Posterior cingulate gyrus (tissue), 11 donors: ENCODE measurements at regions not wholly inside any gene's neighbourhood (a gene's known extent, or its start where the extent isn't known, plus 50 kb on each side); places are given as distances from the start of the nearest gene placed in this dataset.
"Not testable (repeated sequence)": the region's sequence is repeated elsewhere in the genome, so short reads cannot be mapped to it uniquely, and the experiment has no call there.

ENCODE experiments used
- DNase-seq, 10 donors: peaks; one replicate each; pipeline versions ENCODE4 v3.0.0 to v3.0.0-alpha.2; 2020 to 2021; ENCODE audit warnings: mixed read lengths in 3 of 10
- intact Hi-C: fragments of 100-400 bp; cut with DNase I; formaldehyde crosslinking; loops from one replicate; pipeline ENCODE4 v1.15.1; 2023

DNA sequence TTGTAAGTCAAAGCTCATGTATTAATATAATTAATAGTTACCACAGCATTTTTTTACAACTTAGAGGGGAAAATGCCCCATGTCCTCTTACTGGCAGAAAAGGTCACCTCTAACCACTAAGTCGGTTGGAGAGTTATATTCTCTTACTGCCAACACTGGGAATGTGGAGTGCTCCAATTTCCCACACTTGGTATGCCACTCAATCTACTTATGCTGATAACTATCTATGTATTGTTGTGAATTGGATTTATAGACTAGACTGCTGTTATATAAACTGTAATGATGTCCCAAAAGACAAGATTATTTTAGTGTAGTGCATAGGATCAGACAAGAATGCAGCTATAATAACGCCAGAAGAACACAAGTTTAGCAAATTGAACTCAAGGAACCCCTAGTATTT is 2385.2 kb upstream of the C9orf72 start:
- DNase-seq, result no peak
- intact Hi-C loops, result no loop called here

DNA sequence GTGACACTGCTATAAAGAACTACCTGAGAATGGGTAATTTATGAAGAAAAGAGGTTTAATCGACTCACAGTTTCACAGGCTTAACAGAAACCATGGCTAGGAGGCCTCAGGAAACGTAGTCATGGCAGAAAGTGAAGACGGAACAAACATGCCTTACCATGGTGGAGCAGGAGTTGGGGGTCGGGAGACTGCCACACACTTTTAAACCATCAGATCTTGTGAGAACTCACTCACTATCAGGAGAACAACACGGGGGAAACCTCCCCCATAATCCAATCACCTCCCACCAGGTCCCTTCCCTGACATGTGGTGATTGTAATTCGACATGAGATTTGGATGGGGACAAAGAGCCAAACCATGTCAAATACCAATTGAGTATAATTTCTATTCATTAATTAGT is 2392.6 kb upstream of the C9orf72 start:
- DNase-seq, result no peak
- intact Hi-C loops, result no loop called here

DNA sequence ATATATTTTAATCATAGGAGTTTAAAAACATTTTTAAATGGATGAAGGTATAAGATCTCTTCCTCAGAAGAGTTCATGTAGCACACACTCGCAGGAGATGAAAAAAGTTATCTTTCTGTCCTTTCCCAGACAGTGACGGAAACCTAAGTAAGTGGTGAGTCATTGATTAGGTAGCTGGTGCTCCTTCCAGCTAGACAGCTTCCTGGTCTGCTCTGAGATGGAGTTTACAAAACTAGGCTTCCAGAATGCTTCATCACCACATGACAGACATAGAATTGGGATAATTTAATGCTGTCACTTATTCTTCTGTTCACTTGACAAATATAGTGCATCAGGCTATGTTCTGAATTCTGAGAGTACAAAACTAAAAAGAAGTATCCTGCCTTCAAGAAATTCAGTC is 2393.0 kb upstream of the C9orf72 start:
- DNase-seq, result no peak
- intact Hi-C loops, result no loop called here

DNA sequence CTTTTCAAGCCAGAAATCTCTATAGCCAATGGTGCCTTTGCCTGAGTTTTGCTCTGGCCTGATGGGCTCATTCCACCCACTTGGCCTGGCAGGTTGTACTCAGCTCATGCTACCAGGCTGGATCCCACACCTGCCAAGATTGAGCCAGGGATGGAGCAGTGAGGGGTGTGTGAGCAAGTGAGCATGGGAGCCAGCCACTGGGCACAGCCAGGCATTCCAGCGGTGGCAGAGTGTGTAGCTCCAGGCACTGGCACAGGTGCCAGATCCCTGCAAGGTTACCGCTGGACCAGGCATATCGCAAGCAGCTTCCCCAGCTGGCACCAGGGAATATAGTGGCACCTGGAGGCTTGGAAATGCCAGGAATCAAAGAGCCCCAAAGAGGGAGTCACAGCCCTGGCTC is 2395.6 kb upstream of the C9orf72 start:
- intact Hi-C loops, result no loop called here
- peak in 2 of 10 donors; percentile 53 for DNase-seq

DNA sequence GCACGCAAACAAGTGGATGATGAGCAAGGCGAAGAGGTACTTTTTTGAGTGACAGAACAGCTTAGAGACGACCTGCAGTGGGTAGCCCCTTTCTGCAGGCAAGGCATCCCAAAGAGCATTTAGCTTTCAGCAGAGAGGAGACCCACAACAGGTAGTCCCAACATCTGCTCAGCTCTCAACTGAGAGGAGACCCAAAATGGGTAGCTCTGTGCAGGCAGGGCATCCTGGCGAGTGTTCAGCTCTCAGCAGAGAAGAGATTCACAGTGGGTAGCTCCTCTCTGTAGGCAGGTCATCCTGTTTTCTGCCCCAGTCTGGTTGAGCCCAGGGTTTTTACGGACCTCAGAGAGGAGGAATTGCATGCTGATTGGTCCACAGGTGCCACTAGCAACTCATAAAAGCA is 2396.1 kb upstream of the C9orf72 start:
- intact Hi-C loops, result no loop called here
- DNase-seq, result peak in 1 of 10 donors; percentile 32

DNA sequence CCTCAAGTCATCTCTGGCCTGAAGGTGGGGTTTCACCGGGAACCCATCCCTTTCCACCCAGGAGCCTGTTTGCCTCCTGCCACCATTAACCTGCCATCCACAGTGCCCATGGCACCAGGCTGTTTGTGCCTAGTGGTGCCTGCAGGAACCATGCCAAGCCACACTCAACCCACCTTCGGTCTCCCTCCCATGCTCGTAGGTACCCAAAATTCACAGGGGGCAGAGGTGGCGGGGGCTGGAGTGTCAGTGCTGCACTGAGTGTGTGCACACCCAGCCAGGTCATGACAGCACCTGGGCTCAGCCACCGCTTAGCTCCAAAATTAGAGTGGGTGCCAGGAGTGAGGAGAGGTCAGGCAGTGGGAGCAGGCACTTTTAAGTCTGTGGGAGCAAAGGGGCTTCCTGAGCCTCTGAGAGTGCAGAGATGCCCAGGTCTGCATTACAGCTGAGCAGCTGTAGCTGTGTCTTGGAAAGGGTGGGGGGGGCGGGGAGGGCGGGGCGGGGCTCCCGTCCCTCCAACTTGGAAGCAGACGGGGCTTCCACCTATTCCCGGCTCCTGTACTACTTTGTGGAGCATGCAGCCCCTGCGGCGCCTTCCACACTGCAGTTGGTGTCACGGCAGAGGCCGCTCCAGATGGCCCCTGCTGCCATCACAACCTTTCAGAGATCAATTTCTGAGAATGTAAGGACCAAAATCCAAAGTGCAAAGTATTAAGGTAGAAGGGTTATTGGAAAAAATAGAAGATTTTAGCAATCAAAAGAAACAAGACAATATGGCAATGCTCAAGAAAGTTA is 2396.8 kb upstream of the C9orf72 start:
- intact Hi-C loops, result no loop called here
- peak in 3 of 10 donors; percentile 44 to 47 (median 44) for DNase-seq

DNA sequence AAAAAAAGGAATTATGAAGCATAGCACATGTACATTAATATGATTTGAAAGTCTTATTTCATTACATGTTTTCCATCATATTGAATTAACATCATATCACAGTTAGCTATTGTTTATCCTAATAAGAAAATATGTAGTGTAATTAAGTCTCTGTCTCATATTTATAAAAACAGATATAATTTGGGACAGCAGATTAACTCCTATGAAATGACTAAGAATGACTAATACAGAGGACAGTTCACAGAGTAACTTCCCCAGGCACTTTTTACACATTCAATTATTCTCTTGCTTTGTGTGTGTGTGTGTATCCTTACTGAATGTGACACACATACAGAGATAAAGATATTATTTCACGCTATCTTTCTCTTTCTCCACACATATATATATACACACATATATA is 2400.9 kb upstream of the C9orf72 start:
- intact Hi-C loops, result no loop called here
- DNase-seq, result no peak

DNA sequence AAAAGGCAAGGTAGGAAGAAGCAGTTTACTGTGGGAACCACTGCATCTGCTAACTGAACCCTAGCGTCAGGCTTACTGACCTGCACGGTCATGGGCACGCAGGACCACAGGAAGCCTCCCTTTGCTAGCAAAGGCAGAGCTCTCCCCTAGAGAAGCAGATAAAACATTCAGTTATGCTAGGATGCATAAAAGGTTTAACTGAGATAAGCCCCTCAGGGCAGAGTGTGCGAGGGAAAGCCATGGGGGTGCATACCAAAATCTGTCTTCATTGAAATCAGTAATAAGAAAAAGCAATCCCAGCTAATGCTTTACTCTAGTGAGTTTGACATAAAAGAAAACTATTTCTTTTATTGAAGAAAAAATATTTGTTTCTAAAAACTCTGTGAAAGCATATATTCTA is 2403.7 kb upstream of the C9orf72 start:
- intact Hi-C loops, result no loop called here
- peak in 1 of 10 donors; percentile 48 for DNase-seq

DNA sequence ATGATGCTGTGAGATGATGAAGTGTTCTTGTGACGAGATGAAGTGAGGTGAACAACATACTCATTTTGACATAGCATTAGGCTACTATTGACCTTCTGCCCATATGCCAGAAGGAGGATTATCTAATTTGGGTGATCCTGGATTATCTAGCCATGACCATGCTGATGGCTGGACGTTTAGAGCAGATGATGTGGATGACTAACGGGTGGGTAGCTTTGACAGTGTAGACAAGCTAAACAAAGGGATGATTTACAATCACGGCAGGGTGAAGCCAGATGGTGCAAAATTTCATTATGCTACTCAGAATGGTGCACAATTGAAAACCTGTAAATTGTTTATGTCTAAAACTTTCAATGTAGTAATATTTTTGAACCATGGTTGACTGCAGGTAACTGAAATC is 2403.4 kb upstream of the ACO1 start:
- no peak for DNase-seq
- intact Hi-C loops, result no loop called here

DNA sequence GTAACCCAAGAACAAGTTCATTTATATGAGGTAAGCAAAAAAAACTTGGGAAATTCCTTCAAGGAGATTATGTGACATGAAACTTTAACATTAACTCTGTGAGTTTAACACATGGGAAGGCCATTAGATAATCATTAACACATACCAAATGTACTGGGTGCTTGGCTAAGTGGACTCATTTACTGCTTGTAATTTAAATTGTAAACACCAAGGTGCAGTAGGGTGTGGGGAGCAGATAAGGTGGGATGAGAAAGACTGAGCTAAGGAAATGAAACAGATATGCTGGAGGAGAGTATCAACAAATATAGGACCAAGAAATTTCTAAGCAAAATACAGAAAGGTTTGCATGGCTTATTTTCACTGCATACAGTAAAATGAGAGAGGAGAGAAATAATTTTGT is 2384.8 kb upstream of the ACO1 start:
- intact Hi-C loops, result no loop called here
- DNase-seq, result no peak

DNA sequence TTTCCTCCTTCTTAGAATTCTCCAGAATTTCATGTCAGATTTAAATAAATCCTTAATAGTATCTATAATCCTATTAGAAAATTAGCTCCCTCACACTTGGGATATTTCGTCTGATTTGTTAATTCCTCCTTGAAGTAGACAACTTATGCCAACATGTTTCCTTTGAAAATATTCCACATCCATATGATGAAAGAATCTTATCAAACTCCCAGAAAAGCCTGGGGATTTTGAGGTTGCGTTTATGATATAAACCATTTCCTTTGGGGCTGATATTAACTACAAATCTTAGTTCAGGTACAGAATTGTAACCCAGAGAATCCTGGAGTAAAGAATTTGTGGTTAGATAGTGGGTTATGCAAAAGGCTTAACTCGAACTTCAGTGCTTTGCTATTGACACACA is 2373.8 kb upstream of the ACO1 start:
- intact Hi-C loops, result no loop called here
- no peak for DNase-seq

DNA sequence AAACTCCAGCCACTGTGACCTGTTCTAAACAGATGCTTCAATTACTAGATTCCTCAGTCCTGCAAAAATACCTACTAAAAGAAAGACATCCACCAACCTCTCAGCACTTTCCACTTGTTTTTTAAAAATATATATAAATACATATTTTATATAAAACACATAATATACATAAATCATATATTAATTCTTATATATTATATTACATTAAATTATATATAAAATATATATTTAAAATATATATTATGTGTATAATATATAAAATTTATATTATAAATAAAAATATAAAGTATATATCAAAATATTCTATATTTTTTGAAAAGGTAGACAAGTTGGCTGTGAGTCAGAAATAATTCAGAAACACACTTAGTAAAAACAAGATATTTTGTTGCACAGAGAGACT is 2371.8 kb upstream of the ACO1 start:
- no peak for DNase-seq

DNA sequence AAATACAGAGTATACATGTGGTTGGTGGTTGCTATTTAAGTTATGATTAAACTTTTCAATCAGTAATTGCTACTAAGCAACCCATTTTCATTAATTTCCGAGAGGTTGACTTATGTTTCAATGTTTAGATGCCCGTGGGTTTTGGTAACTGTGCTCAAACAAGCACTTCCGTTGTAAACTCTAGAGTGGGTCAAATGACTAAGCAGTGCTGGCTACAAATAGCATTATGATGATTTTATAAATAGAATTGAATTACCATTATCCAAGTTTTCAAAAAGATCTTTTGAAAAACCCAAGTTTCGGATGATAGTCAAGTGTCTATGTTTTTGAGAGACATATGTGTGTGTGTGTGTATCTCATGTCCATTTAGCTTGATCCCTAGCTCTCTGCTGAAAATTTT is 2369.4 kb upstream of the ACO1 start:
- DNase-seq, result no peak
- intact Hi-C loops, result no loop called here

More for the DNA sequence above, 2371.8 kb upstream of the ACO1 start:
- intact Hi-C loops, result no loop called here

DNA sequence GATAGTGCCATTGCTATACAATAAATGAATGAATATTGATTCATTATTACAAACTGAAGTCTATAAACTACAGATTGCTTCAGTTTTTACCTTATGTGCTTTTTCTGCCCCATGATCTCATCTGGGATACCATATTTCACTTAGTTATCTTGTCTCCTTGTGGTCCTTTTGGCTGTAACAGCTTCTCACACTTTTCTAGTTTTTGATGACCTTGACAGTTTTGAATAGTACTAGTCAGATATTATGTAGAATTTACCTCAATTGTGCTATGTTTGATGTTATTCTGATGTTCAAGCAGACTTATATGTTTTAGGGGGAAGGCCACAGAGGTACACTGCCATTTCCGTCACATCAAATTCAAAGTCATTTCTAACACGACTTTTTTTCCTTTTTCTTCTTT is 2364.3 kb upstream of the ACO1 start:
- no peak for DNase-seq
- intact Hi-C loops, result no loop called here

DNA sequence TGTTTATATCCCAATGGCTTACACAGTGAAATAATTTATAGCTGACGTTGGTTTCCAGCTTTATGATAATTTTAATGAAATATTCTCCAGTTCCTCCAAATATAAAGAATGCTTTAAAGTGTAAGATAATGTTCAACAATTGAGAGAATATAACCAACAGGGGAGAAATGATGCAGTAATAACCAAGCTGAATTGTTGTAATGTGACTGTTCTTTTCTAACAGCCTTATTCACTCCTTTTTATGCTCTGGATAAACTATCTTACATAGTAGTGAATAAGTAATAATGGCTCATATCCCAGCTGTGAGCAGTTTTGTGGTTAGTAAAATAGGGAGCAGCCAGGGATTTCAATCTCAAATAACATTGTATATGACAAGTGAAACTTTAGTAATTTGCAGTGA is 2348.7 kb upstream of the ACO1 start:
- no peak for DNase-seq
- intact Hi-C loops, result no loop called here

DNA sequence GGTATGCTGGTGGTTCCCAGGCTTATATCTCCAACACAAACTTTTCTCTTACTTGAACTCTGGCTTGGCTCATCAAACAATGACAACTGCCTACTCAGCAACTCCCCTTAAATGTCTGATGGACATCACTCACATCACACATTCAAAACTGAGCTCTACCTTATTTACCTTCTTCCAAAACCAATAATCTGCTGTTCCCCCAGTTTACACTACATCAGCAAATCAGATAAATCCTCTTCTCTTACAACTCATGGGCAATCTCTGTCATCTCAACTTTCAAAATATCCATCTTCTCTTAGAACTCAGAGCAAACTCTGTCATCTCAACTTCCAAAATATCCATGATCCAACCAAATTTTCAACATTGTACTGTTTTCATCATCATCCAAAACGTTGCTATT is 2347.9 kb upstream of the ACO1 start:
- no peak for DNase-seq
- intact Hi-C loops, result no loop called here

DNA sequence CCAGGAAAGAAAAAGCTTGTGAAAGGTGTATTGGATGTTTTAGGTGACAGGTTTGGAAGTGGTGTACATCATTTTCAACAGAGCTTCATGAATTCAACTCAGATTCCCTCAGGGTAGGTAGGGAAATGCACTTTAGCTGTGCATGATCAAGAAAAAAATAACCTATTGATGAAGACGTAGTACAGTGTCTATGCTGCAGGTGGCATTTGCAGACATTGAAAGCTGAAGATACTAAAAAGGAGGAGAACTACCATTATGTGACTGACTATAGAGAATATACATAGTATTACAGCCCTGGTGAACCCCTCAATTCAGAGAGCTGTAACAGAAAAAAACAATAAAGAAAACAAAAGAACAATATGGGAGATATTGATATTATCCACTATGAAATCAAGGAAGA is 2344.7 kb upstream of the ACO1 start:
- intact Hi-C loops, result no loop called here
- no peak for DNase-seq

DNA sequence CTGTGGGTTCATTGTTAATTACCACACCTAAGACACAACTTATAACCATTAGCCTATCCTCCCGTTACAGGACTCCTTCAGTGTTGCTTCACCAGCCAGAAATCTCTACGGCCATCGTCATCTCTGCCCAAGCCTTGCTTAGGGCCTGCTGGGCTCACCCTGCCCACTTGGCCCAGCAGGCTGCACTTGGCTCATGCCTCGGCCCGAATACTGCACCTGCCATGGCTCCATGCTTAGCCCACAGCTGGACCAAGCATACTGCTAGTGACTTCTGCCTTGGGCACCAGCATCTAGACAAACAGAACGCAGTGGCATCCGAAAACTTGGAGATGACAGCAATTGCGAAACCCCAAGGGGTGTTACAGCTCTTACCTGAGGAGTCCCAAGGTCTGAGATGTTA is 2336.0 kb upstream of the ACO1 start:
- intact Hi-C loops, result no loop called here
- DNase-seq, result peak in 1 of 10 donors; percentile 70

DNA sequence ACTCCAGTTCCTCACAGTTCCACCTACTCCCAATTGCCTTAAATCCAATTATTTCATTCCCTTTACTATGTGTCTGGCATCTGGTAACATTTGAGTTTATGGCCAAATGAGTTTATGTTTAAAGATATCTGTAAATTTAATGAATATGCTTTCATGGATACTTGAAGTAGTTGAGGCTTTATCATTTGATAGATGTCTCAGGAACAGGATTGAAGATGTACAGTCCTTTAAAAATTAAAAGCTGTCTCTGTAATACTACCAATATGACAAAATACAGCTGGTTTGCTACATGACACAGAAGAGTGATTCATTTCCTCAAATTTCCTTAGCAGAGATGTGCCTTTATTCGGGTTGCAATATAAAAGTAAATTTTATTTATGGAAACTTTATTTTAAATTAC is 2326.0 kb upstream of the ACO1 start:
- intact Hi-C loops, result no loop called here
- DNase-seq, result no peak

DNA sequence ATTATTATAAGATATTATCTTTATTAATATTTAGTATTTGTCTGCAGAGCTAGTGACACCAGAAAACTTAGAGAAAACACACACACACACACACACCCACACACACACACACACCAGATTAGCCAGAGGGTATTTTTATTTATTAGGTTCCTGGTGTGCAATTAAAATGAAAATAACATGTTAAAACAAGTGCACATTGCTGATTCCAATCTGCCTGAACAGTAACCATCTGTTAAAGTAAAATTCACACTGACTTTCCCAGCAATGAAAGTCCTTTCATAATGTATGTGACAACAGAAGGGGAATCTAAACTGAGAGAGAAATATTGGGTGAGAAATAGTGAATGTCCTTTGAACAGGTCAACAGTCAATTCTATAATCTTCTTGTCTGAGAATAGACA is 2323.5 kb upstream of the ACO1 start:
- intact Hi-C loops, result no loop called here
- DNase-seq, result no peak

DNA sequence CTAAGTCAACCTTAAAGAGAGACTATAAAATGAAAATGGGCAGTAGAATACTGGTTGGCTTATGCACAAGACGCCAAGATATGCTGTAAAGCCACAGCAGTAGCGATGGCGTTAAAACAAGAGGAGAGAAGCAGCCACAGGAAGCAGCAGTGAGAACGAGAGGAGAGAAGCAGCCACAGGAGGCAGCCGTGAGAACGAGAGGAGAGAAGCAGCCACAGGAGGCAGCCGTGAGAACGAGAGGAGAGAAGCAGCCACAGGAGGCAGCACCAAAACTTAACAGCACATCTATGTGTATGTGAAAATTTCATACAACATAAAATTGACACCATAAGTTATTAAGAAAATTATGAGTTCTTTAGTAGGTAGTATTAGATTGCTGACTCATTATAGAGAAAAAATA is 2318.6 kb upstream of the ACO1 start:
- no peak for DNase-seq
- intact Hi-C loops, result no loop called here

DNA sequence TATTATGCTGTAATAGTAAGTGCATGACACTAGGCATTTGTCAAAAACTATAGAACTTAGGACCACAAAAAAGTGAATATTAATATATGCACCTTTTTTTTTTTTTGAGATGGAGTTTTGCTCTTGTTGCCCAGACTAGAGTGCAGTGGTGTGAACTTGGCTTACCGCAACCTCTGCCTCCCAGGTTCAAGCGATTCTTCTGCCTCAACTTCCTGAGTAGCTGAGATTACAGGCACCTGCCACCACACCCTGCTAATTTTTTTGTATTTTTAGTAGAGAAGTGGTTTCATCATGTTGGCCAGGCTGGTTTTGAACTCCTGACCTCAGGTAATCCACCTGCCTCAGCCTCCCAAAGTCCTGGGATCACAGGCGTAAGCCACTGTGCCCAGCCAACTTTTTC is 2315.2 kb upstream of the ACO1 start:
- DNase-seq, intact Hi-C loops: not testable (repeated sequence)

DNA sequence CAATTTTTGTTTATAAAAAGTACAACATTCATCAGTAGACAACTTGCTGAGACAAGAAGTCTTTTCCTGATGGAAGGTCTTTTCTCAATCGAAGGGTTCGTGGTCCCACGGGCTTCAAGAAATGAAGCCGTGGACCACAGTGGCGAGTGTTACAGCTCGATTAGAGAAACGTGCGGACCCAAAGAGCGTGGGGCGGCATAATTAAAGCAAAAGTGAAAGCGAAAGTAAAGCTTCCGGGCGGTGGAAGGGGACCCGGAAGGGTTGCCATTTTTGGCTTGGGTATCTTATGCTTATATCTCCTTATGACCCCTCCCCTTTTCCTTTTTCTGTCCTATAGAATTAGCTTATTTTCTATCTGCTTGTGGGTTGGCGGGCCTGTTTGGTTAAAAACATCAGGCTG is 2309.4 kb upstream of the ACO1 start:
- intact Hi-C loops, result no loop called here

More for the DNA sequence above, 2309.4 kb upstream of the ACO1 start:
- peak in 1 of 10 donors; percentile 45 for DNase-seq
